Activated CD4-positive, alpha-beta T cell treated with anti-CD3 and anti-CD28 coated beads for 36 hours (primary cell): ENCODE measurements at regions not wholly inside any gene's neighbourhood (a gene's known extent, or its start where the extent isn't known, plus 50 kb on each side); places are given as distances from the start of the nearest gene placed in this dataset.
A peak's percentile ranks its signal among the peaks of the same experiment; 100 is the strongest.

ENCODE experiments used
- ATAC-seq: fragments of 200-7000 bp; cut with Tn5 transposase; one replicate; pipeline ENCODE4 v1.10.0; 2021; ENCODE audit warnings: mild to moderate bottlenecking, moderate library complexity
- CTCF ChIA-PET: fragments of 350-600 bp; sonication (Branson Sonifier 250); formaldehyde crosslinking; loops from one replicate; lab custom pipeline; 2021; ENCODE audit warnings: antibody characterized with exemption; lab: Charles Lee
- POLR2A ChIA-PET: fragments of 350-600 bp; sonication (Branson Sonifier 250); formaldehyde crosslinking; loops from one replicate; lab custom pipeline; 2021; ENCODE audit warnings: antibody characterized with exemption, inconsistent platforms; lab: Charles Lee
- DNase-seq: peaks from one replicate; pipeline ENCODE4 v3.0.0-alpha.2; 2020
- H3K27ac Mint-ChIP-seq: one replicate; pipeline ENCODE4 v1.8.0; 2021; ENCODE audit warnings: mixed read lengths
- H3K27me3 Mint-ChIP-seq: one replicate; pipeline ENCODE4 v1.8.0; 2021; ENCODE audit warnings: mixed read lengths
- H3K36me3 Mint-ChIP-seq: one replicate; pipeline ENCODE4 v1.8.0; 2021; ENCODE audit warnings: low read depth, mixed read lengths
- H3K4me1 Mint-ChIP-seq: one replicate; pipeline ENCODE4 v1.8.0; 2021; ENCODE audit warnings: mixed read lengths
- H3K4me3 Mint-ChIP-seq: one replicate; pipeline ENCODE4 v1.8.0; 2021; ENCODE audit warnings: mild to moderate bottlenecking, moderate library complexity, mixed read lengths
- H3K9me3 Mint-ChIP-seq: one replicate; pipeline ENCODE4 v1.8.0; 2021; ENCODE audit warnings: low read depth, mixed read lengths
- intact Hi-C, 2 experiments: fragments of 100-400 bp; cut with DNase I in 1 of 2; cut with micrococcal nuclease in 1 of 2; formaldehyde crosslinking; loops; one replicate each; pipeline versions ENCODE4 v1.14.2 to v1.15.1; 2022 to 2024; cut with DNase I, micrococcal nuclease

DNA sequence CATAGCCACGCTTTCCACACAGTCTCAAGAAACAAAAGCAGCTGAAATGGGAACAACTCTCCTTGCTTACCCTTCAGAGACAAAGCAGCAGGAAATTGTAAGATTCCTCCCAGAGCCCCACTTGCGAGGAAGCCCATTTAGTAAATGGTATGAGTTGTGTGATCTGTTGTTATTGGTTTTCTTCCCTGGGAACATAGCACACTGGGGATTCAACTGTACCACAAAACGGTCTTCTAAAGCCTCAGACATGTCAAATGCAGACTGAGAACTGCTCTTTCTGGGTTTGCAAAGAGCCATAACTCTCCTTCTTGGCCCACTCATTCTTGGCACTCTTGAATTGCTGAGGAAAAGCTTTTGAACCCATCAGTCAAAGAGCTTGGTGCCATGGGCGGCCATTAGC, 101.0 kb upstream of the COL8A1 start:
- ChIA-PET CTCF (no interaction called here), POLR2A (no interaction called here)
- no peak for ATAC-seq
- Mint-ChIP-seq H3K27ac (no peak overlapping the region), H3K9me3 (no peaks in the 10 kb centered on the region), H3K27me3 (no peaks in the 10 kb centered on the region), H3K36me3 (no peaks in the 10 kb centered on the region), H3K4me1 (no peaks in the 10 kb centered on the region), H3K4me3 (no peak overlapping the region)
- intact Hi-C loops = loop anchor here in 1 of 2 experiments (10.0 kb wide), 1 partner anchor 723 kb away; no protein-coding TSS in a partner anchor
- DNase-seq = no peak

DNA sequence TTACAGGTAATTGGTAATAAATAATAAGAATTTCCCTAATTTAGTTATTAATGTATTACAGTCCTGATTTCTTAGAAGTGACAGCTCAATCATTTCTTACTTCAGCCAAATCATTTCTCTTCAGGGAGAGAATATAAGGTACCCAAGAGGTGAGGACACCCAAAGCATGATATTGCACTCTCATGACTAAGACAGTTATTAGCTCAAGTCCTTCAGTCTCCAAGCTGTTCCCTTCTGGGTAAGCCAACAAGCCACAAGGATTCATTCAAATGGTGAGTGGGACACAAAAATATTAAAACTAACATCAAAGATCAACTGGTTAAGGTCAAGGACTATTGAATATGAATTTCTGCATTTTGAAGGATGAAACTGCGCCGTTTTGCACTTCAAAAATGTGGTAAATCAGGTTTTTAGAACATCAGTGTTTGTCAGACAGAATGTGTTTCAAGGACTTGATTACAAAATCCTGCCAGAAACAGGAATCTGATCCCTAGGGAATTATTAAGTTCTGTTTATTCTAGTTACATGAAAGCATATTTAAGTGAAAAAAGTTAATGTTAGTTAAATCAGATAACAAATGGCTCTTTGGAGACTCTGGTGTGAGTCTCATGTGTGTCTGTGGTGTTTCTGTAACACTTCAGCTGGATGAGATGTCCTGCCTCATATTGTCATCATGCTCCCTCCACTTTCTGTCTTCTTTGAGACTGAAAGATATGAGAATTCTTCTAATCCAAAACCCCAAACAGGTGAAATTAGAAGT, 101.7 kb upstream of the COL8A1 start:
- ChIA-PET POLR2A (no interaction called here), CTCF (no interaction called here)
- no peaks in the 10 kb centered on the region for H3K4me1 Mint-ChIP-seq
- no peaks in the 10 kb centered on the region for H3K27me3 Mint-ChIP-seq
- ATAC-seq (no peak), DNase-seq (no peak)
- no peaks in the 10 kb centered on the region for H3K9me3 Mint-ChIP-seq
- no peaks in the 10 kb centered on the region for H3K36me3 Mint-ChIP-seq
- H3K4me3 Mint-ChIP-seq = no peak overlapping the region
- intact Hi-C loops = loop anchor here in 1 of 2 experiments (10.0 kb wide), 1 partner anchor 722 kb away; no protein-coding TSS in a partner anchor
- H3K27ac Mint-ChIP-seq = no peak overlapping the region

DNA sequence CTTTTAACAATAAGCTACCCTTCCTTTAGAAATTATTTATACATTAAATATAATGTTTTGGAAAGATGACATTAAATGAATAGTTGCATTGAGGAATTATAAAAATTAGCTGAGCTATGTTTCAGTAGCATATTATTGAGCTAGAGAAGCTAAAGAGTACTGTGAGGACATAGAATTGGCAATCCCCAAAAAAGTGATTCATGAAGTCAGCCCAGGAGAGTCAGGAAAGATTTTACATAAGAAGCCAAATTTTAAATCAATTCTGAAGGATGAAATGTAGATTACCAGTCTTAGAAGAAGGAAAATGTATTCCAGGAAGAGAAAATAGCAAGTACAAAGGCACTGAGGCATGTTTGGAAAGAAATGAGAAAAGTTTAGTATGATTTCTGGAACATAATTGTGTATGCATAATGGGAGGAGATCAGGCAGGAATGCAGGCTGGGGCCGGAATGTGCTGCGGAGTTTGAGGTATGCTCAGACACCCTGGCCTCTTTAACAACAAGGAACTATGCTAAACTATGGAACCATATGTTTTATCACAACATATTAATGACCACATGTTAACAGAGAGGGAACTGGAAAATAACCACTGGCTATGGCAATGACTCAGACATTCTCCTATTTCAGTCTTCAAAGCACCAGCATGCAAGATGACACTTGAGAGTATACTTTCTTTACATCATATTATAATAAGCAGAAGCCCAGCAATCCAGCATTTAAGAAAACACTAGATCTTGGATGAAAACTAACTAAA, 103.3 kb upstream of the COL8A1 start:
- Mint-ChIP-seq H3K4me3 (no peak overlapping the region), H3K27ac (no peak overlapping the region), H3K36me3 (no peaks in the 10 kb centered on the region), H3K9me3 (no peaks in the 10 kb centered on the region), H3K27me3 (no peaks in the 10 kb centered on the region), H3K4me1 (no peaks in the 10 kb centered on the region)
- POLR2A ChIA-PET = no interaction called here
- ATAC-seq (no peak), DNase-seq (no peak)
- CTCF ChIA-PET = no interaction called here
- intact Hi-C loops = loop anchor here in 1 of 2 experiments (5.0 to 10.0 kb wide), 2 partner anchors 513 to 720 kb away; no protein-coding TSS in a partner anchor

DNA sequence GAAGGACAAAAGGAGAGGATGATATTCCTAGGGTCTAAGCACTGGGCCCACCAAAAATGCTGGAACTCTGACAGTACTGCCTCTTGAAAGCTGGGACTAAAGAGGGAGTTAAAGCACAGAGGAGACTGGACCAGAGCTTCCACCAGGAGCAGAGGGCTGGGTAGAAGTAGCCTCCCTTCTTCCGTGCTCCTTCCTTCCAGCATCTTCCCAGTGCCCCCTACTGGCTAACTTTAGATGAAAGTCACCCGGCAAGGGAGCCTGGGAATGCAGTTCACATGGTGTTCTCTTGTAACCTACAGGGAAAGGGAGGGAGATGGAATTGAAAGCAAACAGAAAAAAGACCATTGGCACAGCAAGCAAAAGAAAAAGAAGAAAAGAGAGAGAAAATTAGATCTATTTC, 106.1 kb upstream of the COL8A1 start:
- intact Hi-C loops = loop anchor here in 1 of 2 experiments (5.0 to 10.0 kb wide), 2 partner anchors 510 to 717 kb away; no protein-coding TSS in a partner anchor
- Mint-ChIP-seq H3K4me1 (no peaks in the 10 kb centered on the region), H3K4me3 (no peak overlapping the region), H3K27ac (no peak overlapping the region), H3K9me3 (no peaks in the 10 kb centered on the region), H3K27me3 (peaks cover 2% of the 10 kb centered on the region), H3K36me3 (no peaks in the 10 kb centered on the region)
- ChIA-PET POLR2A (no interaction called here), CTCF (interaction anchor here (0.5 to 1.4 kb wide), 3 partner anchors 155 to 509 kb away, joined by 3 to 5 read pairs (median 4); no protein-coding TSS in a partner anchor)
- ATAC-seq (no peak), DNase-seq (peak; percentile 25)

DNA sequence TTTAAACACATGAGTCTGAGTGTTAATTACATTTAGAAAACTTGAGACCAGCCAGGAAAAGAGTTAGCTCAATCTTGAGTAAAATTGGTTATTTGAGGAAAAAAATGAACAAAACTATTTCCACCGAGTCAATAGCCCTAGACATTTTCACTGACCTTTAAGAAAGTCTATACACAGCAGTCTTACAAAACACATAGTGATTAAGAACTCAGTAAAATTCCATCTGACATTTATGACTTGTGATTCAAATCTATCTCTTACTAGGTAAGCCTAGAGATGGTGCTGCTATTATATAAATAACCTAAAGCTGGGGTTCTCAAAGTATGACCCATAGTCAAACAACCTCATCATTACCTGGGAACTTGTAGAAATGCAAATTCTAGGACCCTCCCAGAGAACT, 109.1 kb upstream of the COL8A1 start:
- ChIA-PET CTCF (interaction anchor here (0.9 to 1.0 kb wide), 2 partner anchors 218 to 506 kb away, joined by 3 read pairs; no protein-coding TSS in a partner anchor), POLR2A (no interaction called here)
- no peaks in the 10 kb centered on the region for H3K4me1 Mint-ChIP-seq
- intact Hi-C loops = no loop called here
- no peak for ATAC-seq
- peaks cover 2% of the 10 kb centered on the region for H3K27me3 Mint-ChIP-seq
- H3K9me3 Mint-ChIP-seq = no peaks in the 10 kb centered on the region
- no peaks in the 10 kb centered on the region for H3K36me3 Mint-ChIP-seq
- H3K27ac Mint-ChIP-seq = no peak overlapping the region
- H3K4me3 Mint-ChIP-seq = no peak overlapping the region
- DNase-seq = no peak

DNA sequence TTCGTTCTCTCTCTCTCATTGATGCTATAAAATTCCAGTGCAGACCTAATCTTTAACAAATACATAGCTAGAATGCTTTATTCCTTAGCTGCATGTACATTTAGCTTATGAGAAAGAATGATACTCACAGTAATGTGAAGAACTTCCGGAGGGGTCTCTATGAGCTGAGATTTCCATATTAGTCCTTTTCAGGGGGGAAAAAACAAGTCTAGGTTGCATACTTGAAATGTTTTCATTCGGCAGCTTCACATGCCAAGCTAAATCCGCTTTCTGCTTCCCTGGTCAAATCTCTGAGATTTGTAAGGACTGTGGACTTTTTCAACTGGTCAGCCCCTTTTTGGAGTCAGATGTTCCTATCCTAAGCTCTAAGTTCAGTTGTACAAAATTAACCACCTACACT, 111.5 kb upstream of the COL8A1 start:
- no peaks in the 10 kb centered on the region for H3K4me1 Mint-ChIP-seq
- DNase-seq (no peak), ATAC-seq (no peak)
- H3K27me3 Mint-ChIP-seq = peaks cover 2% of the 10 kb centered on the region
- H3K9me3 Mint-ChIP-seq = no peaks in the 10 kb centered on the region
- intact Hi-C loops = no loop called here
- no peak overlapping the region for H3K27ac Mint-ChIP-seq
- H3K4me3 Mint-ChIP-seq = no peak overlapping the region
- H3K36me3 Mint-ChIP-seq = no peaks in the 10 kb centered on the region
- POLR2A ChIA-PET = interaction anchor here (0.6 kb wide), 1 partner anchor 21 kb away, joined by 3 read pairs; no protein-coding TSS in a partner anchor
- CTCF ChIA-PET = no interaction called here

DNA sequence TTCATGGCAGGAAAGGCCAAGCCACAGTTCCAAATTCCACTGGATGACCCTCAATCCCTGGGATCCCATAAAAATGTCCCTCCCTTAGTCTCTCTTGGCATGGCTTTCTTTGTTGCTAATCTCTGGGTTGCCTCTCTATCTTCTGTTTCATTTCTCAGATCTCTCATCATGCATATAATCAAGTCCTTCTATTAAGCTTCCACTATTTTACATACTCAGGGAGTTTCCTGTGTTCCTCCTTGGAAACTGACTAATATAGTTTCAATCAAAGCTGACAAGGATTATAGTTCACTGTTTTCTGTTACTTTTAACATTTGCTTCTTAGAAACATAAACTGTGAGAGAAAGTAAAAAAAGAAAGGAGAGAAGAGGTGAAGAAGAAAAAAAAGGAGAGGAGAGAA, 113.8 kb upstream of the COL8A1 start:
- Mint-ChIP-seq H3K4me3 (no peak overlapping the region), H3K27me3 (peaks cover 2% of the 10 kb centered on the region), H3K4me1 (no peaks in the 10 kb centered on the region), H3K36me3 (no peaks in the 10 kb centered on the region), H3K9me3 (no peaks in the 10 kb centered on the region), H3K27ac (no peak overlapping the region)
- POLR2A ChIA-PET = no interaction called here
- CTCF ChIA-PET = no interaction called here
- ATAC-seq (no peak), DNase-seq (no peak)
- intact Hi-C loops = no loop called here

DNA sequence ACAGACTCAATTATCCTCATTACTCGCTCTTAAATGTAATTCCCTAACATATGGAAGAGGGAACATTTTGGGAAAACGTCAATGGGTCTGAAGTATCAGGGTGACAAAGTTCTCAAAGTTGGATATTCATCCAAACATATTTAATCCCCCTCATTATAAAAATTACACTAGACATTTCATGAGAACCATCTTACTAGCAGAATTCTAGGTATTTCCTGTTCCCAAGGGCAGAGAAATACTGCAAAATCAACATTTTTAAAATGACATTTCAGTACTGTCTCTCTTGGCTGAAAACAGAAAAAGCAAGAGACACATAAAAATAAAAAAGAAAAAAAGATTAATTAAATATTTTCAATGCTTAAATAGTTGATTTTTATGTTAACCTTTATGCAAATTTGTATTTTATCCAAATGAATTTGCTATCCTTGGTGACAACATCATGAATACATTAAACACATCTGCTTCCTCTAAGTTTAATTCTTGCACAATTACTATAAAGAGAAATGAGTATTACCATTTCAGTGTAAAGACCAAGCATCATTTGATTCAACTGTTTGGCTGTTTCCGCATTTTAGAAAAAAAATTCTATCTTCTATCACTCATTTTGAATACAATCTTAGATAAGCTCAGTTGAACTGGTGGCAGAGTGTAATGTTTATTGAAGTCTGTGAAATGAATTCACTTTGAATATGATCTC, 114.8 kb upstream of the COL8A1 start:
- H3K36me3 Mint-ChIP-seq = no peaks in the 10 kb centered on the region
- H3K27ac Mint-ChIP-seq = no peak overlapping the region
- H3K4me1 Mint-ChIP-seq = no peaks in the 10 kb centered on the region
- H3K27me3 Mint-ChIP-seq = no peaks in the 10 kb centered on the region
- ChIA-PET POLR2A (no interaction called here), CTCF (no interaction called here)
- intact Hi-C loops = no loop called here
- no peaks in the 10 kb centered on the region for H3K9me3 Mint-ChIP-seq
- DNase-seq (no peak), ATAC-seq (no peak)
- no peak overlapping the region for H3K4me3 Mint-ChIP-seq

DNA sequence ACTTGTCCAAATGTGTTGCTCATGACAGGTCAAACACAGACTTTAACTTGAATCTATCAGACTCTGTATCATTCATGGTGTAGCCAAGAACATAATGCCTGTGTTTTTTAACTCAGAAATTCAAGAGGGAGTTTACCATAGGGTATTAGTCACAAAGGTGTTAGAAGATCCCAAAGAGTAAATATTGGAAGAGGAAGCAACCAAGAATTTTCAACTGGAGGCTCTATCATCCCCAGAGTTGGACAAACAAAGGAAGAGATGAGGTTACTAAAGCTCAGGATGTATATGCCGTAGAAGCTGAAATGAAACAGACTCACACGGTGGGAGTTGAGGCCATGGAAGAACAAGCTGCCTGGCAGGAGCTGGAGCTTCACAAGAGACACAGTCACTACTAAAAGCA, 116.2 kb upstream of the COL8A1 start:
- ChIA-PET CTCF (interaction anchor here (0.6 kb wide), 1 partner anchor 712 kb away, joined by 3 read pairs; no protein-coding TSS in a partner anchor), POLR2A (no interaction called here)
- H3K36me3 Mint-ChIP-seq = no peaks in the 10 kb centered on the region
- H3K4me3 Mint-ChIP-seq = no peak overlapping the region
- H3K4me1 Mint-ChIP-seq = no peaks in the 10 kb centered on the region
- H3K27me3 Mint-ChIP-seq = no peaks in the 10 kb centered on the region
- DNase-seq = no peak
- H3K9me3 Mint-ChIP-seq = no peaks in the 10 kb centered on the region
- no peak for ATAC-seq
- intact Hi-C loops = no loop called here
- no peak overlapping the region for H3K27ac Mint-ChIP-seq

DNA sequence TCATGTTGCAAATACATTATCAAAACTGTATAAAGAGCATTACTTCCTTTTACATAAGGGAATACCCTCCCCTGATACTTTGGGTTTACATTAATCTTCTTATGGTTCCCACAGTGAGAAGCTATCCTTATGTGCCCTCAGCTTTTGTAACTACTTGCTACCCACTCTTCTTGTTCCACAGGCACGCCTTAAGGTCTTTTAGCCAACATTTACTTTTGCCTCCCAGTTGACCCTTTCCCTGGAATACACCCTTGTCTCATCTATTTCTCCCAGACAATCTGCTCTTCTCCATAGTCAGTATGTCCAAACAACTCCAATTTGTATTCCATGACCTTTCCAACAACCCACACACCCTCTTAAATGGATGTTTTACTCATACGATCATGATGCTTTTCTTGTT, 116.8 kb upstream of the COL8A1 start:
- CTCF ChIA-PET = interaction anchor here (0.6 kb wide), 1 partner anchor 711 kb away, joined by 3 read pairs; no protein-coding TSS in a partner anchor
- H3K36me3 Mint-ChIP-seq = no peaks in the 10 kb centered on the region
- ATAC-seq = no peak

DNA sequence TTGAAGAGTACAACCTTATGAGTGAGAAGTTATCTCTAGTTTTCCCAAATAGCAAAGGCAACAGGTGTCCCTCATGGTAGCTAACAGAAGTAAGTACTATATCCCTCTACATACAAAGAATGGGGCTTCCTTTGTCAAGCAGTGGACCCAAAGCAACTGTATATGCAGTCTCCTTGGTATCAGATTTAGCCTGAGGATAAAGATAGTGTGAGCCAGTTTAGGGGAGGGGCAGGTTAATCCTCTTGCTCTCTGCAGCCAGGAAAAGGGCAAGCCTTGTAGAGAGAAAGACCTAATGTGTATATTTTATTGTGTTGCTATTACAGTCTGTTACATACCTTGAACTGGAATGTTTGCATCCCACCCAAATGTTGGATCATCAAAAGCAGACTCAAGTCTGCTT, 117.9 kb upstream of the COL8A1 start:
- Mint-ChIP-seq H3K4me3 (no peak overlapping the region), H3K36me3 (no peaks in the 10 kb centered on the region), H3K27ac (no peak overlapping the region), H3K27me3 (no peaks in the 10 kb centered on the region), H3K9me3 (no peaks in the 10 kb centered on the region), H3K4me1 (no peaks in the 10 kb centered on the region)
- no peak for DNase-seq
- intact Hi-C loops = no loop called here
- ATAC-seq = no peak
- CTCF ChIA-PET = interaction anchor here (0.7 kb wide), 1 partner anchor 47 kb away, joined by 3 read pairs; no protein-coding TSS in a partner anchor
- POLR2A ChIA-PET = no interaction called here

More for the DNA sequence above, 116.8 kb upstream of the COL8A1 start:
- Mint-ChIP-seq H3K9me3 (no peaks in the 10 kb centered on the region), H3K27ac (no peak overlapping the region), H3K4me3 (no peak overlapping the region), H3K4me1 (no peaks in the 10 kb centered on the region), H3K27me3 (no peaks in the 10 kb centered on the region)
- DNase-seq = no peak
- POLR2A ChIA-PET = no interaction called here
- intact Hi-C loops = no loop called here
